CD1c-positive myeloid dendritic cell (primary cell): ENCODE measurements at regions not wholly inside any gene's neighbourhood (a gene's known extent, or its start where the extent isn't known, plus 50 kb on each side); places are given as distances from the start of the nearest gene placed in this dataset.
A peak's percentile ranks its signal among the peaks of the same experiment; 100 is the strongest.

ENCODE experiments used
- DNase-seq: peaks from one replicate; pipeline ENCODE4 v3.0.0-alpha.2; 2016; ENCODE audit errors: extremely low spot score

DNA sequence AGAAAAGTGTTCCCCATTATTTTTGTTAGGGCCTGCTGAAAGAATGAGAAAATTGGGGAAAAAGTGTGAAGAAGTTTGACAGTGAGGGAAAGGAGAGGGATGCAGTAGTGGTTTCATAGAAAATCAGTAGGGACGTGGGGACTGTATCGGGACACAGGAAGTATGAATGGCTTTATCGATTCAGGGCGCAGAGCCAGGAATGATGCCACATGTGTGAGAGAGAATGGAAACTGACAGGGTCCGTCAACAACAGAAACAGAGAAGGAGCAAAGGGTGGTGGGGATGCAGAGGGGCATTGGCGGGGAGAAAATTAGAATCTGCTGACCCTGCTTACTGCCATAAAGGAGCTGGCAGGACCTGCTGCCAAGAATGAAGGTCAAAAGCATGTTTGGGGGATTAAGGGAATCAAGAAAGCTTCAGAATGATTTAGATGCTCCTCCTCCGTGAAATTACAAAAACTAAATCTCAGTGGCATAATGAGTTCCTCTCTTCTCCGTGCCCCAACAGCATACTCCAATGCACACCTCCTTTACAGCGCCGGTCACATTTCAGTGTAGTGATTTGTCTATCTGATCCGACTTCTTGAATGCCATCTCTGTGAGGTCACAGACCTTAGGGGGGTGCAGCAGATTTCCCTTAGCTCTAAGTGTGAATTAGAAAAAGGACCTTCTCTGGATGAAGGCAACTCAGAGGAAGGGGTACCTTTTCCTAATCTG, 92.6 kb downstream of the EMP1 start:
- DNase-seq = no peak

DNA sequence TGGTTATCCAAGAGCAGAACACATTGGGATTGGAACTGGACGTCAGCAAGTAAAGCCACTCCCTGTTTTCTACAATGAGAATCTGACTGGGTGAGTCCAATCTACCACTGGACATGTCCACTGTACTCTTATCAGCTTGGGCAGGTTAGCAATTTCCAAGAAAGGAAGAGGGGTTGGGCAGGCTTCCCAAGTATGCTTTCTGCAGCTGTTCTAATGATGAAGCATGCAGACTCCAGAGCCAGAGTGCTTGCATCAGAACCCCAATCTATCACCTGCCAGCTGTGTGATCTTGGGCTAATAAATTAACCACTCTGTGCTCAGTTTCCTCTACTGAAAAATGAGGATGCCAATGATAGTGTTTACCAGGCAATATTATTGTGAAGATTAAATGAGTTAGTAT, 92.0 kb downstream of the EMP1 start:
- DNase-seq = no peak

DNA sequence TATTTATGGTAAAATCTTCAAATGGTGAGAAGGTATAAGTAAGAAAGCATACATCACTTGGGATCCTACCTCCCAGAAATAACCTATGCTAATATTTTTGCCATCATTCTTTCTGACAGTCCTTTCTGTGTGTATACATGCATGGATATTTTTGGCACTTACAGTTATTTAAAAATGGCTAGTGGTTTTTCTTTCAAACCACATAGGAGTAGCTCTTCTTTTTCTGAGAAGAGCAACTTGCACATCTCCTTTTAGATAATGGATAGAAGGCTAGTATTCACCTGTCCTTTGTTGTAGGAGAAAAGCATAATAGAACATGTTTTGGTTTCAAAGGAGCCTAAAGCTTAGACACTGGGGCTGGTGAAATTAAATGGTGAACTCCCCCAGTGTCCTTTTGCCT, 87.3 kb downstream of the EMP1 start:
- no peak for DNase-seq

DNA sequence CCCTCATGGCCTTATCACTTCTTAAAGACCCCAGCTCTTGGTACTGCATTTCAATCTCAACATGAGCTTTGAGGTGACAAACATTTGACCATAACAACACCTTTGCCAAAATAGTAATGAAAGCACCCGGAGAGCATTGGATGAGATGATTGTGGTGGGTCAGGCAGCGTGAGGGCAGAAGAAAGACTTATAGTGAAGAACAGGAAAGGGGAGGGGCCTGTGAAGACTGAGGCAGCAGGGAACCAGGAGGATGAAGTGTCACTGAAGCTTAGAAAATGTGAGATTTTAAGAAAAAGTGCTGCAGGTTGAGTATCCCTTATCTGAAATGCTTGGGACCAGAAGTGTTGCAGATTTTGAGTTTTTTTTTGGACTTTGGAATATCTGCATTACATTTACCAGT, 86.3 kb downstream of the EMP1 start:
- no peak for DNase-seq

DNA sequence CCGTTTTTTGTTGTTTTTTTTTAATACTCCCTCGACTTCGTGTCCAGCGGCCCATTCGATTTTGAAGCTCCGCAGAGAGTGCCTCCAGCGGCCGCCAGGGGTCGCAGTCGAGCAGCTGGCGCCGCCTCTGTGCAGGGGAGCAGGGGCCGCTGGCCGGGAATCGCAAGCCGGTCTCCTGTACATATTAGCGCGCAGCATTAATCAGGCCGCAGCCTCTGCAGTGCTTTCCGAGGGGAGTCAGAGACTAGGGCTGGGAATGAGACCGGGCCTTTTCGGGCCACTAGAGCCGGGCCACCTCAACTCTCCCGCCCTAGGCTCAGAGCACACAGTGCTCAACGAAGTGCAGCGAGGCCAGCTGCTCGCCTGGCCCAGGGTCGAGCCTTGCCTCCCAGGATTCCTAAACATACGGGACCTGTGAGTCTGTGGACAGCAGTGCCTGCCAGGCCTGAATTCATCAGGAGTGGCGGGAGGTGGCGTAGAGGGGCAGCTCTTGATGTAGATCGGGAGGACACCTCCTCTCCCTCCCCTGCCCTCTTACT, 81.8 kb downstream of the EMP1 start:
- peak; percentile 65 for DNase-seq

DNA sequence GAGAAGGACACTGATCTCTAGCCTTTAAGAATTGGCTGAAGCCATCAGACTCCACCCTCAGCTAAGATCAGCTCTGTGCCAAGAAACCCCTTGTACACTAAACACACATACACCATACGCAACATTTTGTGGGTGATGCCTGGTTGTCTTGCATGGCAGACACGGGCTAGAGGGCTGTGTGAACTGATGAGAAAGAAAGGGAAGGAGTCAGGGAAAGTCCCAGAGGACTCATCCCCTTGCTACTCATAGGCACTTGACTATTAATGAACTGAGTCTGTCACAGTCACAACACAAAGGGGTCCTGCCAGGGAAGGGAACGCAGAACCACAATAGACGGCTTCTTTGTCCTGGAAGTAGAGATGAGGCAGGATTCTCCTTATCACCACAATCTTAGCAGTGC, 80.8 kb downstream of the EMP1 start:
- DNase-seq = no peak

DNA sequence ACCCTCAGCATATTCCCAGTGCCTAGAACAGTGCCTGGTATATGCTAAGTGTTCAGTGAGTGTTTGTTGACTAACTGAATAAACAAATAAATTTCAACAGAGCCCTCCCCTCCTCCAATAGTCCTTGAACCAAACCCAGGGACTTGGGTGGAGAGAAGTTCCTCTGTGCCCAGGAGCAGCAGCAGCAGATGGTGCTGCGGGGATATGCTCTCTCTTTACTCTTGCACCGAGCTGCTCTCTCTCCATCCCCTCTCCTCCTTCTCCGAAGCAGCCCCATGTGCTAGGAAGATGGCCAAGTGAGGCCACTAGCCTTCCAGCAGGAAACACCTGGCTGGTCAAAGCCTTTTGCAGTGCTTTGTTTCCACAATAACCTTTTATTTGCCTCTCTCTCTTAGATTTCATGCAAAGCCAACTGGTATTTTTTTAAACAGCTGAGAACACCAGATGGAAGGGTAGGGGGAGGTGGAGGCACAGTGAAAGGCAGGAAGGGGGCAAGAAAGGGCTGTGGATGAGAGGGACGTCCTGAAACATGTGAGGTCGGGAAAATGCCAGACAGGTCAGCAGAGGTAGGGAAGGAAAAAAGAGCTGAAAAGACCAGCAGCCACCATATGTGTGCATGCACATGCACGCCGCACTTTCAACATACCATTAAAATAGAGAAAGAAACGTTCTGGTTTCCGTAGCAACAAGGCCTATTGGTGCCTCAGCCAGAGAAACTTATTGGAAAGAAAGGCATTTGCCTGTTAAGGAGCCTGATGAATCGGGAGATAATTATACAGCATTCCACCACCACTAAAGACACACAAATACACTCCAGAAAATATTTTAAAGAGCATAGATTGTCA, 78.9 kb downstream of the EMP1 start:
- no peak for DNase-seq

DNA sequence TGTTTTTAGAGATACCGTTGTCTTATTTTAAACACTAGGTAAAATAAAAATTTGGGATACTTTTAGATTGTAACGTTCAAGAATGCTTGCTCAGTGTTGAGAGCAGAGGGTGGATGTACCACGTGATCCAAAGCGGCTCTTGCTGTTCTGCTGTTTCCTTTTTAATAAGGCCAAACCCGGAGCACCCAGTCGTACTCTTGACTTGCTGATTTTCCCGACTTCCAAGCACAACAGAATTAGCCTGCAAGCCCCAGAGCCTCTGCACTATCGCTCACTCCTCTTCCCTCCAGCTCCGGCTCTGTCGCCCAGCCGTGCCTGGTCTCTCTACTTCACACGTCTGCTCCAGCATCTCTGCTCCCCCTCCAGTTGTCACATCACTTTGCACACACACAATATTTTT, 77.3 kb downstream of the EMP1 start:
- DNase-seq = no peak

DNA sequence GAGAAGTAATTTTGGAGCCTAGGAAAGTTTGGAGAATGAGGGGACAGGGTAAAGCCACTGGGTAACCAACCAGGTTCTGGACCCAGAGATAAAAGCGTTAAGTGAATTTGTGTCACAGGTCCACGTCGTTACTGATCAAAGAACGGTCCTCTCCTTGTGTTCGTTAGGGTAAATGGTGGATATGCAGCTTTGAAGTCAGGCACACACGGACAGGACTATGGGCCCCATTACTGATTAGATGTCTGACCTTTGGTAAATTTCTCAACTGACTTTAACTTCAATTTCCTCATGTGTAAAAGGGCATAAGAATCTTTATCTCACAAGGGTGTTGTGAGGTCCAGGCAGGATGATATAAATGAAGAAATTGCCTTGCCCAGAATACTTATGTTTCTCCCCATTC, 76.6 kb downstream of the EMP1 start:
- DNase-seq = no peak

DNA sequence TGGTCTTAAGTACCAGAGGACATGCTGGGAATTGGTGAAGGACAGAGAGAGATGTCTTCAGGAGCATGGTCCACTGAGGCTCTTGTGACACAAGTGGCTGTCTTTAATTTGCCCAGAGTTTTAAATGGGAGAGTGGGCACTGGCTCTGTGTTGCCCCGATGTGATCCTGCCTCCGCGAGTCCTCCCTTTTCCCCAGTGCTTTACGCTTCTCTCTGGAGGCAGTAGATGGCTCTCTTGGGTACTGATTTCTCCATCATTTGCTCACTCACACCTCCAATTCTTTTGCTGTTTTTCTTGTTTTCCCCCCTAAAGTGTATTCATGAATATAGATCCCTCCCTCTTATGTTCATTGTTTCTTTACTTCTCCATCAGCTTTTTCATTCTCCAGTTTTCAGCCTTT, 74.3 kb downstream of the EMP1 start:
- no peak for DNase-seq
